Activated CD8-positive, alpha-beta memory T cell treated with anti-CD3 and anti-CD28 coated beads, Interleukin-2, amount 50 U/mL, for 24 hours (primary cell): ENCODE measurements at regions not wholly inside any gene's neighbourhood (a gene's known extent, or its start where the extent isn't known, plus 50 kb on each side); places are given as distances from the start of the nearest gene placed in this dataset.
"Not testable (repeated sequence)": the region's sequence is repeated elsewhere in the genome, so short reads cannot be mapped to it uniquely, and the experiment has no call there.

Source experiments
- DNase-seq: peaks from one replicate; pipeline ENCODE4 v3.0.0-alpha.2; 2020; ENCODE audit errors: extremely low read depth

DNA sequence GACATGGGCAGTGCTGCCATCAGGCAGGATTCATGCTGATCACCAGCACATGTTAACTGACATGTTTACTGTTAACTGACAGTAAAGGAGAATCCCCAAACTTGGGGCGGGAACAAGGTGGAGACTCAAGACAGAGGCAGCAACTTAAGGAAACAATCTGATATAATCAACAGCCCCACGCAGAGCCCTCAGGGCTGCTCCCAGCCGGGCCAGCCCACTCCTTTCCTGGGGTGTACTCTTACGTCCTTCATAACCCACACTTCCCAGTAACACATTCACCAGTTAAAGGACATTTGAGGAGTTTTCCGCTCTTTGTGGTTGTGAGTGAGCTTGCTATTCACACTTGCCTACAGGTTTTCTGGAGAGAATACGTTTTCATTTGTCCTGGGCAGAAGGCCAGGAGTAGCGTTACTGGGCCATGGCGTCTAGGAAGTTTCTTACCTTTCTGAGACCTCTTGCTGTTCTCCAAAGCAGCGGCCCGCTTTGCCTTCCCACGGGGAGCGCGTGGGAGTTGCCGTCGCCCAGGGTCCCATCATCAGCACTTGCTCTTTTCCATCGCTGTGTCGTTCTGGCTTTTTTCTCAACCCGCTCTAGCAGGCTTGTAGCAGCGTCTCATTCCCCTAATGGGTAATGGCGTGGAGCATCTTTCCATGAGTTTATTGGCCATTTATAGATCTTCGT lies 56.4 kb downstream of the FOXF2 start:
- DNase-seq: no peak

DNA sequence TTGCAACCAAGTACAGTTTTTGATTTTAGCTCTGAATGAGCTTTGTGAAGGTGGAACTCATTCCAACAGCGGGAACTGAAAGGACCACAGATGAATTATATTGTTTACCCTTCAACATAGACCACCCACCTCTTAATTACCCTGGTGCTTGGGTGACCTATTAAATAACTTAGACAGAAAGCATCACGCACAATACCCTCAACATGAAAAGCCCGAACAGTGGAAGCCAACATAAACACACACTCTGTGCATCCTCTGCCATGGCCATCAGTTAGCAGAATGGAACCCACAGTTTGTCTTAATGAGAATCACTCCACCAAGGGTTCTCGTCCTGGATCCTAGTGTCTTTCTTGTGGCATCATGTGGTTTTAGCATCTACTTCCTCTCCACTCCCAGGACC lies 60.5 kb downstream of the FOXF2 start:
- no peak for DNase-seq

DNA sequence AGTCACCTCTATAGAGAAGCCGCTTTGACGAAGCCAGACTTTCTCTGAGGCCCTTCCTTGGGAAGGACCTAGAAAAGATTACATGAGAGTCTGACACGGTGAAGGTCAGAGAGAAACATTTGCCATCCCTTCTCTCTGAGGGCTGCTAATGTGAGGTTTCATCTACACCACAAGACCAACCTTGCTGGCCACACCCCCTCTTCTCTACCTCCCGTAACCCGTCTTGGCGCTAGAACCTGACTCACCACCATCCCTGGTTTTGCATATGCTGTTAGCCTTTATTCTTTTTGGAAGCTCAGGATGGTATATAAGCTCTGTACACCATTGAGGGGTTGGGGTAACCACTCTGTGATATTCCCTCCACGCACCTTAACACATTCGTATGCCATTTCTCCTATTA lies 63.6 kb downstream of the FOXF2 start:
- DNase-seq: no peak

DNA sequence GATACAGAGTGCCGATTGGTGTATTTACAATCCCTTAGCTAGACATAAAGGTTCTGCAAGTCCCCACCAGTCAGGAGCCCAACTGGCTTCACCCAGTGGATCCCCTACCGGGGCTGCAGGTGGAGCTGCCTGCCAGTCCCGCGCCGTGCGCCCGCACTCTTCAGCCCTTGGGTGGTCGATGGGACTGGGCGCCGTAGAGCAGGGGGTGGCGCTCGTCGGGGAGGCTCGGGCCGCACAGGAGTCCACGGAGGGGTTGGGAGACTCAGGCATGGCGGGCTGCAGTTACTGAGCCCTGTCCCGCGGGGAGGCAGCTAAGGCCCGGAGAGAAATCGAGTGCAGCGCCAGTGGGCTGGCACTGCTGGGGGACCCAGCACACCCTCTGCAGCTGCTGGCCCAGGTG lies 67.4 kb downstream of the FOXF2 start:
- DNase-seq: not testable (repeated sequence)

DNA sequence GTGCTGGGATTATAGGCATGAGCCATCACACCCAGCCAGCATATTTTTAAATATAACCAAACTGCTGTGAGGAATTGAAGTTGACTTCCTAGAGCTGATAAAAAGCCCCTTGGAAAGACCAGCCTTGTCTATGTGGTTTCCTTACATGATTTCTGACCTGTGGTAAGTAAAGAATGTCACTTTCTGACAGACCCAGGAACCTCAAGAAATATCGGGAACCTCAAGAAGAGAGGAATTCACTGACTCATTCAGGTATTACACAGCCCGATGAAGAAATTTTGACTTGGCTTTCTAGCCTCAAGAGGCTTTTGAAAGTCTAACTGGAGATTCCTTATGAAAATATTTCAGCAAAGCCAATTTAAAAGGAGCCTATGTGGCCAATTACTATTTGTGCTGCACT lies 71.8 kb downstream of the FOXF2 start:
- no peak for DNase-seq

DNA sequence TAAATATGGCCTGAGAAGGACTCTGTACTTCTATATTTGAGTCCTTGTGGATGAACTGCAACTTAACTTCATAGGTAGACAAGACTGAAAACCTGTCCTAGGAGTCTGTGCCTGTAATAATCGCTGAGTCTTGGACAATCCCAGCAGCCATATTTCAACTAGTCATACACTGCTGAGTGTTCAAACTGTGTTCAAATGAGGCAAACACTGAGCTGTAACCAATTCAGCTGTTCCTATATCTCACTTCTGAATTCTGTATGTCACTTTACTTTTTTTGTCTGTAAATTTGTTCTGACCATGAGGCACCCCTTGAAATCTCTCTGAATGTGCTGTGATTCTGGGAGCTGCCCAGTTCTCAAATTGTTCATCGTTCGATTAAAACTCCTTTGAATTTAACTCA lies 72.4 kb downstream of the FOXF2 start:
- no peak for DNase-seq

DNA sequence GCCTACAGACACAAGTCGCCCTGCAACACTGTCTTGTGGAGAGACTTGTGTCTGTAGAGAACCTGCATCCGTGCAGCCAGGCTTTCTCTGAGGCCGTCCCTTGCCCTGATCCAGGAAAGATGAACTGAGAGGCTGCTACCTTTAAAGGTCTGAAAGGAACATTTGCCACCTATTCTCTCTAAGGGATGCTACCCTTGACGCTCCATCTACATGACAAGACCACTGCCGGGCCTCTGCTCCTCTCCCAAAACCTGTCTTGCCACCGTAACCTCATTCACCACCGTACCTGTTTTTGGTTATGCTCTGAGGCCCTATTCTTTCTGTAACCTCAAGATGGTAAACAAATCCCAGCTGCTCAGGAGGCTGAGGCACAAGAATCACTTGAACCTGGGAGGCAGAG lies 73.9 kb downstream of the FOXF2 start:
- DNase-seq: no peak

DNA sequence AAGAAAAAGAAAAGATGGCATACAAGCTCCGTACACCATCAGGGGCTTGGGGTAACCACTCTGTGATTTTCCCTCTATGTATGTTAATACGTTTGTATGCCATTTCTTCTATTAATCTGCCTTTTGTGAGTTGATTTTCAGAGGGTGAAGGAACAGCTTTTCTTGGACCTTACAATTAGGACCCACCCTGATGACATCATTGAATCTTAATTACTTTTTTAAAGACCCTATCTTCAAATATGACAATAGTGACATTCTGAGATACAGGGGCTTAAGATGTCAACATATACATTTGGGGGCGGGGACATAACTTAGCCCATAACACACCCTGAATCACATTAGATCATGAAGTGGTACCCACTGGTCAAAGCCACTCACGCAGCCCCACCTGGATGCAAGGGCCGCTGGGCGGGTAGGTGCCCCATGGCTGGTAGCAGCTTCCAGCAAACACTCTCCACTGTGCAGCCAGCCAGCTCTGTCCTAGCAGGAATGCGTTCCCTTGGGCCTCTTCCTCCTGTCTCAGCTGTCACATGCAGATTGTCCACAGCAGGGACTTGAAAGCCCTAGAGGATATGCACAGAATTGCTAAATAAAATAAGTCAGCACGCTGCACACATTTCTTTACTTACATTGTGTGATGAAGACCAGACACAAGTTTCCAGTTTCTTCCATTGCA lies 74.5 kb downstream of the FOXF2 start:
- no peak for DNase-seq

DNA sequence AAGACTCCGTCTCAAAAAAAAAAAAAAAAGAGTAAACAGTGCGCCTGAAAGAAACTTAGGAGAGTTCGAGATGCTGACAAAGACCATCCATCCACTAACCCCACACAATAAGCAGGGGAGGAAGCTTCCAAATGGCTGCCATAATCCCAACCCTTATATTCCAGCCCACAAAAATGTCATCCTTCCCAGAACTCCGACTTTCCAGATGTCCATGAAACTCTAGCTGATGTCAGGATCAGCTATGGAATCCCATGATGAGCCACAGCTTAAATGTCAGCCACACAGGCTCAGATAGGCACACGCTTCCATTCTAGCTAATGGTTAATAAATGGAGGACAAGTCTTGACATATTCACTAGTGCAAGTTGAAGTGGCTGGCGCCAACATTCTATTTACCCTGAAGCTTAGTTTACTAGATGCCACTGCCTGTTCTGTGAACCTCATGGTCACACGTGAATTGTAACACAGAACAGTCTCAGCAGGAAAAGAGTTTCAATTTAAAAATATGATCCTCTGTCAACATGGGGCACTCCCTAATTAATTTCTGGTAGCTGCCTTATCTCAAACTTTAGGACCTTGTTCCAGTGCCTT lies 75.5 kb downstream of the FOXF2 start:
- no peak for DNase-seq

DNA sequence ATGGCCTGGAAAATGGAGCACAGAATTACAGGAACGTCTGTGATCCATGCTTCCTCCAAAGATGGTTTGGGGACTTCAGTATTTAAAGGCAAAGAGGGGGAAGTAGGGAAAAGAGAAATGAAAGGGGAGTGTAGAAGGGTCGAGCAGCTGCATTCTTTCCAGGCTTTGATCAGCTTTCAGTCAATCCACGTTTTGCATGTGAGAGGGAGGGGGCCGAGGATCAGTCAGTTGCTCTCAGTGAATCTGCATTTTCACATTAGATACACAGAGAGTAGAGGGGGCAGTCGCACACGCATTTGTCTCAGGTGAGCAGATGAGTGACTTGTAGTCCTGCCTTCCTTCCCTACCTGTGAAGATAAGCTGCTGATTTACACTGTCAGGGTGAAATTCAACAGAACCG lies 78.8 kb downstream of the FOXF2 start:
- DNase-seq: no peak

DNA sequence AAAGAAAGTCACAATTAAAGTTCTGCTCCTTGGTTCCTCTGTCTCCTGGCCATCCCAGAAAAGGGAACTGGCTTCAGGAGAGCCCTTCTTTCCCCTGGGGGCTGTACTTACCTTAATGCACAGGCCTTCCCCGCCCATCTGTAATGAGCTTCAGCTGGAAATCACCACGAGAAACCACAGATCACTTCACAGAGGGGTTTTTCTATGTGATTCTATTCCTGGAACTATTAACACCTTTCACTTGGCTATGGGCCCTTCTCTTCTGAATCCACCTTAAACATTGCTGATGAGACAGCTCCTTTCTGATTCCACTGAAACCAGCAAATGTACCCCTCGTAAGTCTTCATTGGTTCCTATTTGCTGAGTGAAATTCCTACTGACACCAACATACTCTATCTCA lies 80.7 kb downstream of the FOXF2 start:
- no peak for DNase-seq

DNA sequence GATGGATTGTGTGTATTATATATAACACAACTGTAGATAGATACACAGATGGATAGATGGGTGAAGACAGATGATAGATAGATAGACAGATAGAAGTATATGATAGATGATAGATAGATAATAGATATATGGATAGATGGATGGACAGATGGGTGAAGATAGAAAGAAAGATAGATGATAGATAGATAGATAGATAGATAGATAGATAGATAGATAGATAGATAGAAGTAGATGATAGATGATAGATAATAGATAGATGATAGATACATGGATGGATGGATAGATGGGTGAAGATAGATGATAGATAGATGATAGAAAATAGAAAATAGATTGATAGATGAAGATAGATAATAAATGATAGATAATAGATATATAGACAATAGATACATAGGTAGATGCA lies 83.3 kb downstream of the FOXF2 start:
- DNase-seq: no peak

DNA sequence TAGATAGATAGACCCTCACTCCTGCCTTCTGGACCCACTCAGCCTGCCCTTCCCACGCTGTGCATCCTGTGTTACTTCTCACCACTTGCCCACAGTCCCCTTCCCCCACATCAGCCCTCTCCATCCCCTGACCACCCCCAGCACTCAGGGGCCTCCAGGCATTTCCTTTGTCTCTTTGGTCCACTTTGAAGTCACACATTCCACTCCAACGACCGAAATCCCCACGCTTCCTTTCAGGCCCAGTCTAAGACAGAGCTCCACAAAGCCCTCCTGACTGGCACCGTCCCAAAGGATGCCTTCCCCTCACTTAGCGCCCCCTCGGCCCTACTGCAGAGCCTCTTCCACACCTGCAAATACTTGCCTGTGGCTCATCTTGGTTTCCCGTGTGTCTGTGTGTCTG lies 83.8 kb downstream of the FOXF2 start:
- DNase-seq: no peak

DNA sequence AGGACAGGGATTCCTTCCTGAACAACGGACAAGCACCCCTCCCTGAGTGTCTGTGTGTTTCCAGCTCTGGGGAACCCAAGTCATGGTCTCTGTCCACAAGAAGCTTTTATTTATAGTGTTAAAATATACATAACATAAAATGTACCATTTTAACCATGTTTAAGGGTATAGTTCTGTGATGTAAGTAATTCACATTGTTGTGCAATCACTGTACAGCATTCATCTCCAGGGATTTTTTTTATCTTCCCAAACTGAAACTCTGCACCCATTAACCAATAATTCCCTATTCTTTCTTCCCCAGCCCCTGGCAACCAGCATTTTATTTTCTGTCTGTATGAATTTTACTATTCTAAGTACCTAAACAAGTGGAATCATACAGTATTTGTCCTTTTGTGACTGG lies 84.2 kb downstream of the FOXF2 start:
- no peak for DNase-seq

DNA sequence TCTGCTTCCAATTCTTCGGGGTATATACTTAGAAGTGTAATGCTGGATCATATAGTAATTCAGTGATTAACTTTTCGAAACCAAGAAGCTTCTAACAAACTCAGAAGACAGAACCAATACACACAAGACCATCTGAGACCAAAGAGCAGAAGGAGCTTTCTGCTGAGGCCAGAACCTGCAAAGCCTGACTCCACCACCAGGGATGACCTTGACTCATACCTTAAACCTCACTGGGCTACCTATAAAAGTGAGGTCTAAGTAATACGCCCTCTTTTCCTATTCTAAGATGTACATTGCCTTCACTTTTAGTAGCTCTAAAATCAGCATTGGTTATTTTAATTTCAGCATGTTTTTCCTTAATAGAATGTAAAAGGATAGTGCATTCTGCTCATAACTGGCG lies 84.8 kb downstream of the FOXF2 start:
- DNase-seq: no peak

DNA sequence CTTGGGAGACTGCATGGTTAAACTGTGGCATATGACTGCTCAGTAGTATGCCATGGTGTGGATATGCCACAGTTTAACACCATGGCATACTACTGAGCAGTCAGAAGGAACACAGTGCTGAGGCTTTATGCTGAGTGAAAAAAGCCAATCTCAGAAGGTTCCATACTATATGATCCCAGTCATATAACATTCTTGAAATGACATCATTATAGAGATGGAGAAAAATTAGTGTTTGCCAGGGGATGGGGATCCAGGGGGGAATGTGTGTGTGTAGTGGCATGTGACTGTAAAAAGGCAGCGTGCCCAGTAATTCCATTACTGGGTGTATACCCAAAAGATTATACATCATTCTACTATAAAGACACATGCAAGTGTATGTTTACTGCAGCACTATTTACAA lies 85.8 kb downstream of the FOXF2 start:
- DNase-seq: no peak

DNA sequence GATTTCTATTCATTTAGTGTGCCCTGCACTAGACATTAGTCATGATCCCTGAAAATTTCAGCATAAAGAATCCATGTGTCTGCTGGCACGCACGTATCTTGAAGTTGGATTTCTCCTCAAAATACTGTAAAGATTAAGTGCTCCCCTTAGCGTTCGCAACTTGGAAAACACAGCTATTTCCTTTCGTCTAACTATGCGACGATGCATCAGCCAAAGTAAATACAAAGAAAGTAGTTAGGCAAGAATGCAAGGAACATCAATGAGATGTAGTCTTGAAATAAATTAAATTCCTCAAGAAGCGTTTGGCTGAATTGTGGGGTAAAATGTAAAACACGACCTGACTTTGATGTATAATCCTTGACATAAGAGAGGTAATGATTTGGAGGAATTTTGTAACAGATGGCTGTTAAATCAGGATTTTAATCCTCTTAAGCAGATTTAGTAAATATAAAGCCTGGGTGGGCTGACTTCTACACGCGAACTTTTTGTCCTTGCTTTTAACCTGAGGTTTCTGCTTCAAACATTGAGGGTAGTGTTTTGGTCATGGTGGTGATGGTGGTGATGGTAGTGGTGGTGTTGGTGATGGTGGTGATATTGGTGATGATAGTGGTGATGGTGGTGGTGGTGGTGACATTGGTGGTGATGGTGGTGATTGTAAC lies 88.2 kb downstream of the FOXF2 start:
- DNase-seq: no peak

DNA sequence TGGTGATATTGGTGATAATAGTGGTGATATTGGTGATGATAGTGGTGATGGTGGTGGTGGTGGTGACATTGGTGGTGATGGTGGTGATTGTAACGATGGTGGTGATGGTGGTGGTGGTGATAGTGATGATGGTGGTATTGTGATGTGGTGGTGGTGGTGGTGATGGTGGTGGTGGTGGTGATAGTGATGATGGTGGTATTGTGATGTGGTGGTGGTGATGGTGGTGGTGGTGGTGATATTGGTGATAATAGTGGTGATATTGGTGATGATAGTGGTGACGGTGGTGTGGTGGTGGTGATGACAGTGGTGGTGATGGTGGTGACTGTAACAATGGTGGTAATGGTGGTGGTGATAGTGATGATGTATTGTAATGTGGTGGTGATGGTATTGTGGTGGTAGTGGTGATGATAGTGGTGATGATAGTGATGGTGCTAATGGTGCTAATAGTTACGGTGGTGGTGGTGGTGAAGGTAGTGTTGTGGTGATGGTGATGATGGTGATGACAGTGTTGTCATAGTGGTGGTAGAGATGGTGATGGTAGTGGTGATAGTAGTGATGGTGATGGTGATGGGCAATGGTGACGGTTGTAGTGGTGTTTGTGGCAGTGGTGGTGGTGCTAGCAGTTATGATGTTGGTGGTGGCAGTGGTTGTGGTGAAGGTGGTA lies 88.9 kb downstream of the FOXF2 start:
- DNase-seq: not testable (repeated sequence)

DNA sequence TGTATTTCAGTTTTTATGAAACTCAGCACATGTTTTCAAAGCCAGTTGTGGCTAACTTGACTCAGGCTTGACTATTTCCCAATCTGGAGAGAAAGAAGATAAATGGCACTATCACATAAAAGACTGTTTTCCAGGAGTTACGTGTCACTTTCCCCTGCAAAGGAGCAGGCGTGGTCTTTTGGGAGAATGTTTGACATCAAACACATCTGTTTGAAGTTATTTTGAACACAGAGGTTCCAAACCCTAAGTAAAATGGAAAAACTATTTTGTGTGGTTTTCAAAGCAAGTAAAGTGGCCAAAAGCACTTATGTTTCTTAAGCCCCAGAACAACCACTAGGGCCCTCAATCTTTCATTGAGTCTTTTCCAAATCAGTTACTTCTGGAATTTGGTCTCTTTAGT lies 89.7 kb downstream of the FOXF2 start:
- DNase-seq: no peak

DNA sequence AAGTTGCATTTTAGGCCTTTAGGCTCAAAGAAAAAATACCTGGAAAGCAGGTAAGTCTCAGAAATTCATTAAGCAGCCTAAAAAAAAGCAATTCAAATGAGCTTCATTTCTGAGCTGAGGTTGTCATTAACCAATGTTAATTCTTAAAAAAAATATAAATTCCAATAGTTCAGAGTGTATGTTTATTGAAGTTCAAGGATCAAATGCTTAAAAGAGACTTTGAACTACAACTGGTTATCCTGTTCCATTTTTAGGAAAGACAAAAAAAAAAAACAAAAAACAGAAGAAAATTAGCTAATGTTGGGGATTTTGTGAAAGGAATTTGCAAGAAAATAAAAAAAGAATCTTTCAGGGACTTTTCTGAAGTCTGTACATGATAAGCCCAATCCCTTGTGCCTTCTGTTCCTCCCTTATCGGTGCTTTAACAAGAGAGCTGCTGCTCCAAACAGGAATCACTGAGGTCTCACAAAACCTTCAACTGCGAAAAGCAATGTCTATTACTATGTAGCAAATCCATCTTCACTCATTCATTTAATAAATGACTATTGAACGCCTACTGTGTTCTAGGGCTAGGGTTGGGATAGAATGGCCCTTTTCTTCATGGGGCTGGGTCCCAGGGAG lies 90.3 kb downstream of the FOXF2 start:
- no peak for DNase-seq

DNA sequence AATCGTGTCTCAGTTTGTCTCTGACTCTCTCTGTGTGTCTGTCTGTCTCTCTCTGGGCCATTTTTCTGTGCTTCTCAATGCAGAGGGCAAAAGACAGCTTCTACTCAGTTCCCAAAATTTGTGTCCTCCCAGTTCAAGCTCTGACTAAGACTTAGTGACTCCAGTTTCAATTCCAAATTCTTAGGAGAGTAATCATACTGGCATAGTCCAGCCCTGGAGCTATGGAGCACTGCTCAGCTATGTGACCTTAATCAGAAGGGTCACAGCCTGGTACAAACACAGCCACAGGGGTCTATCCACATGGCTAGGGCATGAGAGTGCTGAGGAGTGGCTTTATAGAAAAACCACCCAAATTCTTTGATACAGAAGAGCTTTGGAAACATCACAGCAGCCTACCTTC lies 91.9 kb downstream of the FOXF2 start:
- DNase-seq: no peak
